ENCODE measurements at regions not wholly inside any gene's neighbourhood (a gene's known extent, or its start where the extent isn't known, plus 50 kb on each side); places are given as distances from the start of the nearest gene placed in this dataset.
"Not testable (repeated sequence)": the region's sequence is repeated elsewhere in the genome, so short reads cannot be mapped to it uniquely, and the experiment has no call there.

DNA sequence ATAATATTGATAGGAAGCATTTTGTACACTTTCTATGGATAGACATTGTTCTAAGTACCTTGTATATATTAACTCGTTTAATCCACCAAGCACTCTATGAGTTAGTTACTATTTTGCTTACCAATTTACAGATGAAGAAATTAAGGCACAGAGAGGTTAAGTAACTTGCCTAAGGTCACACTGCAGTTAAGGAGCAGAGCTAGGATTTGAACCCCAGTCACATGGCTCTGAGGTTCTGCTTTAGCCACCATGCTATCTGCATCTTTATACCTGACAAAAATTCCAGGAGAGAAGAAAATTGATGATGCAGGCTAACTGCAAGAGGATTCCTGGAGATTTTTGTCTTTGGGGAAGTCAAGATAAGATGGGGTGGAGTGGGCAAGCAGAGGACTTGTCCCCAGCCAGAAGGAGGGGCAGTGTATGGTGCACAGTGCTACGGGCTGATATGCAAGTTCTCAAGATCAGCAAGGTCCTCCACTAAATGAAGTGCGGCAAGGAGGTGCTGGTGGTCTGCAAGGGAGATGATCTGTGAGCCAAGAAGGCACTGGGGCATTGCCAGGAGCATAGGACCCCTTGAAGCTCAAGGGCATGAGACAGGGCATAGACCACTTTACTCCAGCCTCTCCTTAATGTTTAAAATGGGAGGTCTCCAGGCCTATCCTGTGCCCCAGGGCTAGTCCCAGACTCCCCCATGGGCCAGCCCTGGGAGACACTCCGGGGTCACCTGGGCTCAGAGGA is 430.6 kb downstream of the RPS24 start:
- Histone ChIP-seq H3K4me3 (no peak overlapping the region), H3K27ac (no peak overlapping the region), H3K4me1 (ENCODE audit: insufficient read depth) (peaks cover 12% of the 10 kb centered on the region), H3K36me3 (no peaks in the 10 kb centered on the region), H3K27me3 (no peaks in the 10 kb centered on the region), H3K9me3 (no peaks in the 10 kb centered on the region)
- intact Hi-C loops (cut with DNase I): no loop called here
- DNase-seq: no peak
- TF ChIP-seq EP300 (IDR thresholded peaks at IDR 0.05) (no peak), POLR2A (IDR thresholded peaks at IDR 0.05) (no peak)
- TF ChIP-seq, protein P1, sequence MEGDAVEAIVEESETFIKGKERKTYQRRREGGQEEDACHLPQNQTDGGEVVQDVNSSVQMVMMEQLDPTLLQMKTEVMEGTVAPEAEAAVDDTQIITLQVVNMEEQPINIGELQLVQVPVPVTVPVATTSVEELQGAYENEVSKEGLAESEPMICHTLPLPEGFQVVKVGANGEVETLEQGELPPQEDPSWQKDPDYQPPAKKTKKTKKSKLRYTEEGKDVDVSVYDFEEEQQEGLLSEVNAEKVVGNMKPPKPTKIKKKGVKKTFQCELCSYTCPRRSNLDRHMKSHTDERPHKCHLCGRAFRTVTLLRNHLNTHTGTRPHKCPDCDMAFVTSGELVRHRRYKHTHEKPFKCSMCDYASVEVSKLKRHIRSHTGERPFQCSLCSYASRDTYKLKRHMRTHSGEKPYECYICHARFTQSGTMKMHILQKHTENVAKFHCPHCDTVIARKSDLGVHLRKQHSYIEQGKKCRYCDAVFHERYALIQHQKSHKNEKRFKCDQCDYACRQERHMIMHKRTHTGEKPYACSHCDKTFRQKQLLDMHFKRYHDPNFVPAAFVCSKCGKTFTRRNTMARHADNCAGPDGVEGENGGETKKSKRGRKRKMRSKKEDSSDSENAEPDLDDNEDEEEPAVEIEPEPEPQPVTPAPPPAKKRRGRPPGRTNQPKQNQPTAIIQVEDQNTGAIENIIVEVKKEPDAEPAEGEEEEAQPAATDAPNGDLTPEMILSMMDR (IDR thresholded peaks at IDR 0.05): no peak
- WGBS, 3 donors: 68 to 81% (median 72%) methylated on average over 4 of the region's 4 CpGs

DNA sequence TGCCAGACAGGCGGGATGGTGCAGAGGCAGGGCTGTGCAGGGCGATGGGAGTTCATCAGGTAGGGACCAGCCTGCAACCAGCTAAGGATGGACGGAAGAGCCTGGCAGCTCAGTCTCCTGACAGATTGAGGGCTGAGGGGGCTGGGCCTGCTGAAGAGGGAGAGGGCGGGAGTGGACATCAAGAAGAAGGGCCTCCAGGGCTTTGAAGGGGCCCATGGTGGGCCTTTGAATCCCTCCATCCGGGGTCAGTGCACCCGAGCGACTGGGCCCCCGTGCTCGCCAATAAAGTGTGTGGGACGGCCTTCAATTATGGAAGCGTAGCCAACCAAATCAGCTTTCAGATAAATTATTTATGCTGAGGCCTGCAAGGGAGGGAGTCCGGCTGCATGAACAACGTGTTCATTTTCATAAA is 431.2 kb downstream of the RPS24 start:
- H3K27ac ChIP-seq: no peak overlapping the region
- H3K27me3 ChIP-seq: no peaks in the 10 kb centered on the region
- no peak overlapping the region for H3K4me3 ChIP-seq
- no peaks in the 10 kb centered on the region for H3K9me3 ChIP-seq
- intact Hi-C loops (cut with DNase I): no loop called here
- 29 to 47% (median 34%) methylated on average over 13 of the region's 13 CpGs for whole genome bisulfite sequencing, 3 donors
- no peaks in the 10 kb centered on the region for H3K36me3 ChIP-seq
- no peak for TF ChIP-seq EP300 (IDR thresholded peaks at IDR 0.05)
- no peak for TF ChIP-seq POLR2A (IDR thresholded peaks at IDR 0.05)
- TF ChIP-seq, protein P1 (IDR thresholded peaks at IDR 0.05): no peak
- DNase-seq: no peak
- peaks cover 8% of the 10 kb centered on the region for H3K4me1 ChIP-seq (ENCODE audit: insufficient read depth)

DNA sequence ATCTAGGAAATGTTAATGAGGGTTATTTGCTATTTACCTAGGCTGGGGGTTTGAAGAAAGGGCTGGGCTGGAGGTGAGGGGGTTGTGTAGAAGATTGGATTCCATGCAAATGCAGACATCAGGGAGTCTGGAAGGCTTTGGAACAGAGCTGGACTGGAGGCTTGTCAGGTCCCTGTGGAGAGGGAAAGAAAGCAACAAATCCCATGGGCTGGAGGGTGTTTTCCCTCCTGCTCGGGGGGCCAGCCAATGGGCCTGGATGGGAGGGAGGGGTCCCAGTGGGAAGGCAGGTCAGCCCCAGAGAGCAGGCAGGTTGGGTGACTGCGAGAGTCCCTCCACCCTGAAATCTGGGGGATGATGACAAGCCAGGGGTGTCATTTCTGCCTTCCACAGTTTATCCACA is 431.8 kb downstream of the RPS24 start:
- no peak for DNase-seq
- no peaks in the 10 kb centered on the region for H3K36me3 ChIP-seq
- no peaks in the 10 kb centered on the region for H3K27me3 ChIP-seq
- no peaks in the 10 kb centered on the region for H3K9me3 ChIP-seq
- TF ChIP-seq EP300 (IDR thresholded peaks at IDR 0.05) (no peak), POLR2A (IDR thresholded peaks at IDR 0.05) (no peak)
- TF ChIP-seq, protein P1 (IDR thresholded peaks at IDR 0.05): no peak
- intact Hi-C loops (cut with DNase I): no loop called here
- H3K4me3 ChIP-seq: no peak overlapping the region
- WGBS, 3 donors: 58 to 82% (median 62%) methylated on average over 2 of the region's 2 CpGs
- H3K27ac ChIP-seq: no peak overlapping the region
- peaks cover 8% of the 10 kb centered on the region for H3K4me1 ChIP-seq (ENCODE audit: insufficient read depth)

DNA sequence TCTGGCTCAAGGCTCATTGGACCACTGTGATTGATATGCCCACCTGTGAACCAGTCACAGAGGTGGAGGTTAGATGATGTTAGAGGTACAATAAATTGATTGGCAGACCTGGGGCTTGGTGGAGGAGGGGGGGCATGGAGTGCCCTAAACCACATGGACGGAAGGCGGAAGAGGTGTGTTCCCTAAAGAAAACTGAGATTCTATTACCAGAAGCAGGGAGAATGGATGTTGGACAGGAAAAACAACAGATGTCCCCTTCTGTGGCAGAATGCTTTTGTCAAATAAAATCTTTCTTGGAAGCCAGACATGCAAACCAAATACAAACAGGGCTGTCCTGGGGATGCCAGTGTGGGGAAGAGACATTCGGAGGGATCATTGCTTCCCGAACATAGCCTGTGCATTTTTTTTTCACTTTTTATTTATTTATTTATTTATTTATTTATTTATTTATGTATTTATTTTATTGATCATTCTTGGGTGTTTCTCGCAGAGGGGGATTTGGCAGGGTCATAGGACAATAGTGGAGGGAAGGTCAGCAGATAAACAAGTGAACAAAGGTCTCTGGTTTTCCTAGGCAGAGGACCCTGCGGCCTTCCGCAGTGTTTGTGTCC is 433.9 kb downstream of the RPS24 start:
- TF ChIP-seq EP300 (IDR thresholded peaks at IDR 0.05) (no peak), POLR2A (IDR thresholded peaks at IDR 0.05) (no peak)
- TF ChIP-seq, protein P1 (IDR thresholded peaks at IDR 0.05): no peak
- 74 to 88% (median 88%) methylated on average over 5 to 7 of the region's 7 CpGs for WGBS, 3 donors

DNA sequence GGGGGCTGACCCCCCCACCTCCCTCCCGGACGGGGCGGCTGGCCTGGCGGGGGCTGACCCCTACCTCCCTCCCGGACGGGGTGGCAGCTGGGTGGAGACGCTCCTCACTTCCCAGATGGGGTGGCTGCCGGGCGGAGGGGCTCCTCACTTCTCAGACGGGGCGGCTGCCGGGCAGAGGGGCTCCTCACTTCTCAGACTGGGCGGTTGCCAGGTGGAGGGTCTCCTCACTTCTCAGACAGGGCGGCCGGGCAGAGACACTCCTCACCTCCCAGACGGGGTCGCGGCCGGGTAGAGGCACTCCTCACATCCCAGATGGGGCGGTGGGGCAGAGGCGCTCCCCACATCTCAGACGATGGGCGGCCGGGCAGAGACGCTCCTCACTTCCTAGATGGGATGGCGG is 435.1 kb downstream of the RPS24 start:
- intact Hi-C loops (cut with DNase I); H3K27me3 ChIP-seq; DNase-seq; H3K36me3 ChIP-seq; H3K27ac ChIP-seq; H3K9me3 ChIP-seq; H3K4me3 ChIP-seq: not testable (repeated sequence)
- 89 to 98% (median 95%) methylated on average over 17 to 26 of the region's 26 CpGs for WGBS, 3 donors
- H3K4me1 ChIP-seq (ENCODE audit: insufficient read depth): peaks cover 11% of the 10 kb centered on the region

More for the DNA sequence above, 433.9 kb downstream of the RPS24 start:
- H3K9me3 ChIP-seq: no peaks in the 10 kb centered on the region
- H3K4me3 ChIP-seq: no peak overlapping the region
- H3K4me1 ChIP-seq (ENCODE audit: insufficient read depth): peaks cover 11% of the 10 kb centered on the region
- no peak overlapping the region for H3K27ac ChIP-seq
- intact Hi-C loops (cut with DNase I): no loop called here
- no peaks in the 10 kb centered on the region for H3K36me3 ChIP-seq
- no peak for DNase-seq
- no peaks in the 10 kb centered on the region for H3K27me3 ChIP-seq
